HG03442 (cell line): ENCODE measurements at regions not wholly inside any gene's neighbourhood (a gene's known extent, or its start where the extent isn't known, plus 50 kb on each side); places are given as distances from the start of the nearest gene placed in this dataset.
"Not testable (repeated sequence)": the region's sequence is repeated elsewhere in the genome, so short reads cannot be mapped to it uniquely, and the experiment has no call there.

Experiments used
- ATAC-seq: cut with Tn5 transposase; IDR thresholded peaks from one replicate; pipeline ENCODE4 v1.9.1; 2021; ENCODE audit warnings: mild to moderate bottlenecking, moderate library complexity; ENCODE audit not compliant: unreplicated experiment

DNA sequence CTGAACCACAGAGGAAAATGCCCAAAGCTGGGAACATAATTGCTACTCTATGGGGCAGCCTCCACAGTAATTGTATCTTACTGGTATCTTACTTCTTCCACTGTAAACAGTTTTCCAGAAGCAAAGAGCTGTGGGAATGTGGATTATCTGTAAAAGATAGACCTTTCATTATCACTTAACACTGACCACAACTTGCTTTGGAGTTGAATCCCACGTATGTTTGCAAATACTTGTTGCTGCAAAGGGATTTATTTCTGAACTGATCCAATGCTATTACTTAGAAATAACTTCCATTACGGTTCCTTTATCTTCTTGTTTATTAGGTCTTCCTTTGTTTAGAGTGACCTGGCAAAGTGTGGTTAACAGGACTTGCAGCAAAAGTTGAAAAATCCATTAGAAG, 218.1 kb downstream of the KCTD12 start:
- no peak for ATAC-seq

DNA sequence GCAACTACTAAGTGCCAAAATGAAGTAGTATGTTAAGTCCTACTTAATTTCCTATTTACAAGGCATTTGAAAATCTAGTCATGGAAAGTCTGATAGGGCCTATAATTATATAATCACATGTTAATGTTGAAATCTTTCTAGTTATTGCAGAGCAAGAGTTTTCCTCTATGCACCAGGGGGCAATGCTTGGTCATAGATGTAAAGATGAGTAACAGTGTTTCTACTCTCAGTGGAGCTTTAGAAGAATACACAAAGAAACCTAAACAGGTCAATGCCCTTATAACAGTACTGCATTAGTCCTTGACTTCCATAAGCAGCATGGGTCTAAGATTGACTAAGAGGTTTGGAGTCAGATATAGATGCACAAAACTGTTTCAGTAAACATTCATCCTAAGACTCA, 218.7 kb downstream of the KCTD12 start:
- ATAC-seq = no peak

DNA sequence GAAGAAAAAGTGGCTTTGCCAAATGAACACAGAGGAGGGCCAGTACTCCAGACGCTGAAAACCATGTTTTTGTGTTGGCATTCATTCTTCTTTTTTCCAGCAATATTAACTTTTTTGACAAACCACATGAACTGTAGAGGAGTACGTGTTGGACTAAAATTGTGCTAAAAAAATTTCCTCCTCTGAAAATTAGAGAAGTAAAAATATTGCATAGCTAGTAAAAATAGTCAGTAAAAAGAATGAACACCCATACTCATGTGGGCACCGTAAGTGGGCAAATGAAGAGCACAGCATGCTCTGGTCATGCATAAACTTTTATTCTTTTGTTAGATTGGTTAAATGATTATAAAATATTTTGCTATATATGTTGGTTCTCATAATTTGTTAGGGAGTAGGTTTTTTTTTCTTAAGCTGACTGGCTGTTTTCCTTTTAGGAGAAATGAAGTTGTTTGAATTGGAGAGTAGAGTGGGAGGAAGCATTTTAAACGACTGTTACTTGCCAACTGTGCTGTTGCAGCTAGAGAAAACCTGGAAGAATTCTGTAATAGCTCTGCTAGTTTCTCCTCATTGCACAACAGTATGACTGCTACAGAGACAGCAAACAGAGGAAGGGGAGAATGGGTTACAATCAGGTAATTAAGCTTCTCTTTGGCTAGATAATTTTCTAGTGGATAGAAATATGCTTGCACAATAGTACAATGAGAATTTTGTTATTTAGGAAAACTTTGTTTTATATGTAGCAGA, 222.4 kb downstream of the KCTD12 start:
- ATAC-seq = no peak

DNA sequence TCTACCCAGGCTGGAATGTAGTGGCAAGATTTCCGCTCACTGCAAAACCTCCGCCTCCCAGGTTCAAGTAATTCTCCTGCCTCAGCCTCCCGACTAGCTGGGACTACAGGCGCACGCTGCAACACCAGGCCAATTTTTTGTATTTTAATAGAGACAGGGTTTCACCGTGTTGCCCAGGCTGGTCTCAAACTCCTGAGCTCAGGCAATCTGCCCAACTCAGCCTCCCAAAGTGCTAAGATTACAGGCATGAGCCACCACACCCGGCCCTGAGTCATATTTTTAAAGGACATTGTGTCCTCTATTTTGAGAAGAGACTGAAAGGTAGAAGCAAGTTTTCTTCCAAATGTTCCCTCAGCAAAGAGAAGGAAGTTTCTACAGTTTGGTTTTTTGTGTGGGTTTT, 227.1 kb downstream of the KCTD12 start:
- not testable (repeated sequence) for ATAC-seq

DNA sequence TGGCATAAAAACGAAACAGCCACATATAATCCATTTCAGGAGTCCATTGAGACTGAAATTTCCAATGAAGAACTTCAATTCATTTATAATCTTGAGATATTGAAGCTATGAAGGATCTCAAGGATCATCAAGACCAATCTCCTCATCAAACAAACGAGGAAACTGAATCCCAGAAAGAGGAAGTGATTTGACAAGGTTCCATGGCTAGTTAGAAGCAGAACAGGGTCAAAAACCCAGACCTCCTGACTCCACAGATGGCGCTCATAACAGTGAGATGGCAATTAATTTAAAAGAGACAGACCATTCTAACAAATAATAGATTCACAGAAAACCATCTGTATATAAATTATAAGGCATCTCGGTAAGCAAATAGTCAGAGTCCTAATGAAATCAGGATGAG, 229.7 kb downstream of the KCTD12 start:
- no peak for ATAC-seq

DNA sequence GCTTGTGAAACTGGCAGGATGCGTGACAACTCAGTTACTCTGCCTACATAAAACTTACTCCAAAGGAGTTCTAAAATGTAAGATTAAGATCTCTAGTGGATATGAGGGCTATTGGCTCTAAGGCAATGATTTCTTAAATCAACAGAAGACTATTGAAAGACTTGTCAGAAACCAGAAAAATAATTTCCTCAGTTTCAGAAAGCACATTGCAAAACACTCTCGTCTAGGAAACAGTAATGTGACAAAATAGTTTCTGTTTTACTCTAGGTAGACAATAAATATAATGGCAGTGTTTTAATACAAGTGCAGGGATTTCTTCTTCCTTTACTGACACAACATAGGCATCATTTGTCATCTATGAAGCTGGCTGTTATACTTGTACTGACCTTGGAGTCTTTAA, 230.1 kb downstream of the KCTD12 start:
- ATAC-seq = no peak

DNA sequence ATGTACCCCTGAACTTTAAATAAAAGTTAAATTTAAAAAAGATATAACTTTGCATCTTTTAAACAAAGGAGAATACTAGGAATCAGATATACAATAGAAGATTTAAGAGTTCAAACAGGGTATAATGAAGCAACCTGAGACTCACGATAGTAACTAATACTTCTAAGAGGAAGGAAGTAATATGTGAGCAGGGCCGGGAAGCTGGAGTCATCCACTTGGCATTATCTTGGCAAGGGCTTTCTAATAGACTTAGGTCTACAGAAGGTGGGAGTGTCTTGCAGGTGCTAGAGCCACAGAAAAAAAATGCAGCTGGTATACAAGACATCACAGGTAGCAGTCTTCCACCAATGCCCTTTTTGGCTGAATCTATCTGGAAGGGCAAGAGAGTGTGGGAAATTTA, 231.9 kb downstream of the KCTD12 start:
- ATAC-seq = no peak

DNA sequence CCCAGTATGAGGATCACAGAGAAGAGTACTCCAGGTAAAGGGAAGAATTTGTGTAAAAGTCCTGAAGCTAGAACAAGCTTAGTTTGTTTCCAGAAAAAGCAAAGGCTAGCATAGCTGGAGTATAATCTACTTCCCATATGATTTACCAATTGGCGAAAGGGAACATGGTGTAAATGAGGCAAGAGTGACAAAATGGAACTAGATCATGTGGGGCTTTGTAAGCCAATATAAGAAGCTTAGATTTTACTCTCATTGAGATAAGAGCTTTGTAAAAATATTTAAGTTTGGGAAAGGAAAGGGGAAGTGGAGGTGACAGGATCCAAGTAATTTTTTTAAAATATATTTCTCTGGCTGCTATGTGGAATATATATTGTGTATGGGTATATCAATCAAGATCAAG, 234.9 kb downstream of the KCTD12 start:
- ATAC-seq = no peak

DNA sequence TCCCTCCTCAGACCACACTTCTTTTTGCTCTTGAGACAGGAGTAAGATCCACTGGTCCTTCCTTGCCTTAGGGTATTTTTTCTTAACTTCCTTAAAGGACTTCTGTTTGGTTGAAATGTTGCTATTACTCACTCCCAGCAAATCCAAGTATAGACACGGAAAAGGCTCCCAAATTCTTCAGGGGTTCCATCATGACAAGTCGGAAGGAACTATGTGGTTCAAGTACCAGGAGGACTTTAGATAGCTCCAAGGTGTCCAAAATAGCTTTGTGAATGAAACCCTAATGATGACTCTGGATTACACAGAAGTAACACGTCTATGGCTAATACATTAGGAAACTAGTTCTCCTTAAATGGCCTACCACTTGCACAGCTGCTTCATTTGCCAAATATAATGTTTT, 238.7 kb downstream of the KCTD12 start:
- ATAC-seq = no peak

DNA sequence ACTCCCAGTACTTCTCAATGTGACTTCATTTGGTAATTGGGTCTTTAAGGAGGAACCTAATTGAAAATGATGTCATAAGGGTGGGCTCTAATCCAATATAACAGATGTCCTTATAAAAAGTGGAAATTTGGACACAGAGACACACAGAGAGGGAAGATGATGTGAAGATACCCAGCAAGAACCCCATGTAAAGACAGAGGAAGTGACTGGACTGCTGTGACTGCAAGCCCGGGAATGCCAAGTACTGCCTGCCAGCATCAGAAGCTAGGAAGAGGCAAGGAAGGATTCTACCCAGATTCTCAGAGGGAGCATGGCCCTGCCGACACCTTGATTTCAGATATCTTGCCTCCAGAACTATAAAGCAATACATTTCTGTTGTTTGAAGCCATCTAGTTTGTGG, 239.3 kb downstream of the KCTD12 start:
- ATAC-seq = no peak

DNA sequence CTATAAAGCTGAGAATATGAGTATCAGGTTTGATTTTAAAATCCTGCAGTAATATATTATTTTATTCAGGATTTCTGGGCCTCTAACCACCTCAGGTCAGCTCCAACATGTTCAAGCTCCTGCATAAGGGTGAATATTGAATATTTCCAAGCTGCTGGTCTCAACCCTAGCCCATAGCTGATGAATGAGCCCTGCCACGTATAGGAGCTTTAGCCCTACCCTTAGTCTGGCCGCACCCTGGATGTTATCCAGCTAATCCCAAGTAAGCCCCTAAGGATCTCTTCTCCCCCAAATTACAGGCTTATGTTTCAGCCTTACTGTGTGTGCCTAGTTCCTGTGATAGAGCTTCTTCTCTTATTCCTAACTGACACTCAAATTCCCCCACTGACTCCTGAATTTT, 240.6 kb downstream of the KCTD12 start:
- no peak for ATAC-seq

DNA sequence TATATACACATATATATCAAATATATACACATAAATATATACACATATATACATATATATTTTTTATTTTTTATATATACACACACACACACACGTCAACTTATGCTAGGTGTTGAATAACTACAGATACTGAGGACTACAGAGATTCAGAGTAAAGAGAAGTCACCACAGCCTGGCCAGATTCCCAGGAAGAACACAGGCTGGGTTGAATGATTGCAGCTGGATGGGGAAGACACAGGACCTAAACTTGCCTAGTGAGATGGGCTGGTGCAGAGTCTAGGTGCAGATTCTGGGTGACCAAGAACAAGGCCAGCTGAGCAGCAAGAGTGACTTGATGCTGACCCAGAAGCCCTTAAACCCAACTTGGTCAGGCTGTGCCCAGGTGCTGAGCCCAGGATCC, 241.3 kb downstream of the KCTD12 start:
- ATAC-seq = no peak

DNA sequence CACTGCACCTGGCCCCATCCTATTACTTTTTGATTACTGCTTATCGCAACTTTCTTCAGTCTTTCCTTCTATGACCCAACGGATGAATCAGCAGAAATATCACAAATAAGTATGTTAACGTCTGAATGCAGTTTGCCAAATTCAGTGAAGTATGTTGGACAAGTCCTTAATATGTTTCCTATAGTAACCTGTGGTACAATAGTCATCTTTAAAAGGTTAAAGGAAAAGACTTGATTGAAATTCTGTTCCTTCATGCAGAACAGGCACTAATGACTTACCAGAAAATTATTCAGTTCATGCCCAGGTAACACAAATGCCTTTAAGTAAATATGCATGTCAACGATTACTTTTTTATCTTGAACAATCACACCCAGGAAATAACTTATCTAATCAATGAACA, 242.6 kb downstream of the KCTD12 start:
- no peak for ATAC-seq

DNA sequence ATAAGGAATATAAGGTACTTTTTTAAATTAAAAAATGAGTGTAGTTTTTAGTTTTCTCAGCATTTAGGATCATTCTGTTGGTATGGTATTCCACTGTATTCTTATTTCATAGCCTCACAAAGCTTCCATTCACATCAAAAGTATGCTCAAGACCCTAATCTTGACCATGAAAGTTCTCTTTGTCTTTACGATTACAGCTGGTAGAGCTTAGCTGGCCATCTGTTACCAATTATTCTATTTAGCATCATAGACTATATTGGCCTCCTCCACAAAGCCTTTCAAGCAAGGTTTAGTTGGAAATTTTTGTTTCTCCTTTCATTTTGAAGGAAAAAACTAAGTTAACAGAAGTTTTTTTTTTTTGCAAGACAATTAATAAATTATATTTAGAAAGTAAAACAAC, 245.1 kb downstream of the KCTD12 start:
- no peak for ATAC-seq

DNA sequence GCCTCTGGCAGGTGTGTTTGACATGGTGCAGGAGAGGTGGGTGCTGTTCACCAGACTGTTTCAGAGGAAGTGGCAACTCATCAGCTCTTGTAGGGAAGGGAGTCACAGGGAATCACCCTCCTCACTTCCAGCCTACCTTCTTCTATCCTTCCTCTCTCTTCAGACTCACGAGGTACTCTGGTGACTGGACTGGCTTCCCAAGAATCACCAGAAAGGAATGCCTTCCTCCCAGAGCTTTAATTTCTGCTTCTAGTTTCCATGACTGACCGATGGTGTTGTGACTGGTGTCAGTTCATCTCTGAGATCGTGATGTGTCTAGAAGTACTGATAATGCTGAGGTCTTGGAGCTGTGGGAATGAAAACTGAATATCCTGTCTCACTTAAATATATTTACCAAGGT, 247.3 kb downstream of the KCTD12 start:
- ATAC-seq = no peak

DNA sequence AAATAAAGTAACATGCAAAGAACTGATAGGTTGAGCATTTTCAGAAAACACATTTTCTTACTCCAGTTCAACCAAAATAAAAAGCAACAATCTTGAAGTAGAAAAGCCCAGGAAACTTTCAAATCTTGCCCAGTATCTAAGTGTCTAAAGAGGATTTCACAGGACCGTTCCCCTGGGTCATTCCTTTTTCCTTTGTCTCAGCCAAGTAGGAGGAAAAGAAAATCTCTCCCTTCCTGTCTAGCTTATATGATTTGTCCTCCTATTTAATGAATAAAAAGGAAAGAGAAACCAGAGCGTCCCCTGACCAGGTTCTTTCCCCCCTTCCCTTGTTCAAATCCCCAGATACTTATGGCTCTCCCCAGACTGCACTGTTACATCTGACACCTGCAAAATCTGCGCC, 248.0 kb downstream of the KCTD12 start:
- ATAC-seq = no peak

DNA sequence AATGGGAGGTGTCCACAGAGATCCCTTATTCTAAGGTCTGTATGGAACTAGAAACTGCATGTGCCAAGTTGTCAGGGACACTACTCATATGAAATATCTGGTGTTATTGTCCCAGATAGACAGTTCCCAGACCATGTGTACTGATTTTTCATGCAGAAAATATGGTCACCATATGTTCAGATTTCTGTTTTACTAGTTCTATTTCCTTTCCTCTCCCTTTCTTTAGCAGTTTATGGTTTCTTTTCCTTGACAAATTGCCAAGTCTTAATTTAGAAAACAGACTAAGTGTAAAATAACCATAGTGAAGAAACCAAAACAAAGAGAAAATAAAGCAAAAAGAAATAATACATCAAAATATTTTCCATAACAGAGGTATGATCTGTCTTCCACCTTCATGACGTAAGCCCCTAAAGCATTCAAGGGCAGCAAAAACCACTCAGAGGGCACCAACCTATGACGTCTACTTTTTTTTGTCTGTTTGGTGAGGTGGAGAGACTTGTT, 248.5 kb downstream of the KCTD12 start:
- no peak for ATAC-seq

DNA sequence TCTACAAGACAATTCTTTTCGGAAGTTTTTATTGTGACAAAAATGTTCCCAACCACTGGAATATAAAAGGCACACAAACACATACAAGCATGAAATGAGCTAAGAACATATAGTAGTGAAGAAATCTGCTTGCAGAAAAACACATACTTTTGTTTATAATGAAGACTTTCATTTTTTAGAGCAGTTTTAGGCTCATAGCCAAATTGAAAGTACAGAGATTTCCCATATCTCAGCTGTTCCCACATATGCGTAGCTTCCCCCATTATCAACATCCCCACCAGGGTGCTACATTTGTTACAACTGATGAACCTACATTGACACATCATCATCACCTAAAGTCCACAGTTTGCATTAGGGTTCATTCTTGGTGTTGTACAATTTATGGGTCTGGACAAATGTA, 249.4 kb downstream of the KCTD12 start:
- ATAC-seq = no peak

DNA sequence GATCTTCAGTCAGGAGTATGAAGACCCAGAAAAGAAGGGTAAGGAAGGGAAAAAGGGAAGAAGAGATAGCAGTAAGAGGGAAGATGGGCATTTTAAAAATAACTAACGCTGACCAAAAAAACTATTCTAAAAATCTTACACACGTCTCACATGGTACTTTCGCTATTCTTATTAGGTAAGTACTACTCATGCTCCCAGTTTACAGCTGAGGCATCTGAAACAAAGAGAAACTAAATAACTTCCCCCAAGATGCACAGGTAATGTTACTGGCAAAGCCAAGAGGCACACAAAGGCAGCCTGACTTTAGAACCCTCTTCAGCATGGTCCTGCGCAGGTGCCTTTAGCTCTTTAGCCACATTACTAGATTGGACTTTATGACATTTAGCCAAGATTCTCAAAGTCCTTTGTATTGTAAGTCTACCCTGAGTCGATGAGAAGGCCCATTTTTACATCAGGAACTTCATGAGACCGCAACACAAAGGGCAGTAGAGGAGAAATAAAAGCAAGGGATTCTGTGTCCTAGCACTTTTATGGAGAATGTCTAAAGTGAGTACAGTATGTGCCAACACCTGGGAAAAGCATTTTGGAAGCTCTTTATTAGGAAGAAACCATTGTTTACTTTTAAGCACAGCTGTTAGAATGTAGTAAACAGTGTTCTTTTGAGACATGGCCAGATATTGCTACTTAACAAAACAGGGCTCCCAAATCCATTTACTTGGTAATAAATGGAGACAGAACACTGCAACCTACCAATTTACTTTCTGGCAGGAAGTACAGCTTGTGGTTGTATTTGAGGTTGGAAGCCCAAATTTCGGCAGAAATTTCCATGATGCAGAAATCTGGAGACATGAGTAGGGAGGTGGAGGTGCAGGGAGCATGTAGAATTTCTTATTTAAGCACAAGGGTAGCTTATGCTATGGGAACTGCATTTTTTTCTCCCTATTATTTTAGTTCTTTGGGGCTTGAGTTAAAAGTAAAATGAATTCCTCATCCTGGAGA, 250.7 kb downstream of the KCTD12 start:
- peak; percentile 52 for ATAC-seq

DNA sequence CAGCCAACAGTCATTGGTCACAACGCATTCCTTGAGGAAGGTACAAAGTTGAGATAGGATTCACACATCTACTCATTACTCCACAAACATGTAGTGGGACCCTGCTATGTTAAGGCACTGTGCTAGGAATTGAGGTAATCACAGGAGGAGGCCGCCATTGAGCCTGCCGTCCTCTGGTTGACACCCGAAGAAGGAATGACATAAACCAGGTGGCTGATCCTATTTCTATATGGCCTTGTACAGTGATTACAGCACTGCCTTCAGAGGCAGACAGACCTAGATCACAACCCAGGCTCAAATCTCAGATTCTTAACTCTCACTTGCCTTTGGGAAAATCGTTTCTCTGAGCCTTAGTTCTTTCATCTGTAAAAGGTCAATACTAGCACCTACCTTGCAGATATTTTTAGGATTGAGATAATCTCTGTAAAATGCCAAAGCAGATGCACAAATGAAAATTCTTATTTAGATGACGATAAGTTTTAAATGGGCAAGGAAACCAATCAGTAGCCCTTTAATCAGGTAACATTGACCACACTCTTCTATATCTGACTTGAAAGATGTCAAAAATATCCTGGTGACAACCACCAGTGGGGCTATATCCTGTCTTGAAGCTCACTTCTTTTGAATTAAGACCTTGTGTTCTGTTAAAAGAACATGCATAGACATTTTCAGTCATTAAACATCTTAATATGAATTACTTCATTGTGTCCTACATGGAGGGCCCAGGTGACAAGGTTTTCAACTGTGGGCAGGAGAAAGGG, 251.6 kb downstream of the KCTD12 start:
- ATAC-seq = no peak

DNA sequence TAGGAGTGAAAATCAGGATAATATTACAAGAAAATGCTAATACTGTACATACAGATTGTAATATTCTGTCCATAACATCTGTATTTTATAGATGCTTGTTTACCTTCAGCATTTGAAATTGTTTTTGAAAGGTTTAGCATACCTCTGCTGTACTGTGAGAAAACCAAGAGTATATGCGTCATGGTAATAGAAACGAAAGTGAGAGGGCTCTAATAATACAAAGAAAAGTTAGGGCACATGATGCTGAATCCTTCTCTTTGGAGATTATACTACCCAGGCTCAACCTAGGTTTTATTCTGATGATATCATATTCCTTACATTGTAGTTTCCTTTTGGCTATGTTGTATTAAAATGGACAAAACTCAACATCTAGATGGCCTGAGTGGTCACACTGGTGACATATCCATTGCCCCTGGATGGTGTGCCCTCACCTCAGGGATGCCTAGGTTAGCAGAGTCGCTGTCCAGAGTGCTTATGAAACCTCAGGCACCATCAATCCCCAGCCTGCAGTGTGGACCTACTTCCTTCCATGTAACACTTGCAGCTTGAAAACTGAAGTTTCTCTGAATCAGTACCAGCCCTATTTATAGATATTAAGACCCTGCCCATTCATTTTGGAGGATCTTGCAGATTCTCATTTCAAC, 253.7 kb downstream of the KCTD12 start:
- ATAC-seq = no peak
